GM18861 (cell line): ENCODE measurements at regions not wholly inside any gene's neighbourhood (a gene's known extent, or its start where the extent isn't known, plus 50 kb on each side); places are given as distances from the start of the nearest gene placed in this dataset.

ENCODE experiments used
- ATAC-seq: cut with Tn5 transposase; IDR thresholded peaks from one replicate; pipeline ENCODE4 v1.9.1; 2021; ENCODE audit not compliant: unreplicated experiment

DNA sequence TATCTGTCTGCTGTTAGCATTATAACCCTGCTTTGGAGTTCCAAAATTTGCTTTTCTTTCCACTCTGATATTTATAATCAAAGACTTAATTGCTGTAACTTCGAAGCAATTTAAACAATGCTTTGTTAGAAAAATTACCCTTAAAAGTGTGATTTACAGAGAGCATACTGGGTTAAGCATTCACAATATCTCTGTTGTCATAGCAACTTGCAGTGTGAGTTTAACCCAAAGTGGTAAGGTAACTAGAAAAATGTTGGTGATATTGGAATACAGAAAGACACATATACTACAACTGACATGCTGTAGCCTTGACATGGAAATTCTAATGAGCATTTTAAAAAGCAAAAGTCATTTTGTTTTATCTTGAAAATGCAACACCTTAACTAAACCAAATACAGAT lies 70.4 kb upstream of the SMLR1 start:
- ATAC-seq = no peak

DNA sequence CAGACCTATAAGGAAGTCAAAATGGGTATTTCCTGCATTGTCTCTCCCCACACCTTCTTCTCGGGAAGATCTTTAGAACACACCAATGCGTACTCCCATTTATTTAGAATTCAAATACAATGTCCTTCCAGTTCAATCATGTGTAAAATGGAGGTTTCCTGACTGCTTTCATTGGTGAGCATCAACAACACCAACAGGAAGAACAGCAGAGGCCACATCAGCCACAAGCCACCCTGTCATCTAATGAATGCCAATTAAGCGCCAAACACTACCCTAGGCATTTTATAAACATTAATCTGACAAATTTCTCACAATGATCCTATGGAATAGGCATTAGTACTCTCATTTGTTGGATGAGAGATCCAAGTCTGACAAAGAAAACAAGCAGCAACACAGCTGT lies 68.4 kb upstream of the SMLR1 start:
- ATAC-seq = no peak

- ATAC-seq = no peak
Measured at GRCh38 chr6:130760006-130760405, 67.2 kb upstream of the SMLR1 start.

GRCh38 chr6:130761286-130761685 lies 65.9 kb upstream of the SMLR1 start:
- ATAC-seq = no peak

GRCh38 chr6:130765181-130765727 lies 62.0 kb upstream of the SMLR1 start:
- ATAC-seq = no peak

DNA sequence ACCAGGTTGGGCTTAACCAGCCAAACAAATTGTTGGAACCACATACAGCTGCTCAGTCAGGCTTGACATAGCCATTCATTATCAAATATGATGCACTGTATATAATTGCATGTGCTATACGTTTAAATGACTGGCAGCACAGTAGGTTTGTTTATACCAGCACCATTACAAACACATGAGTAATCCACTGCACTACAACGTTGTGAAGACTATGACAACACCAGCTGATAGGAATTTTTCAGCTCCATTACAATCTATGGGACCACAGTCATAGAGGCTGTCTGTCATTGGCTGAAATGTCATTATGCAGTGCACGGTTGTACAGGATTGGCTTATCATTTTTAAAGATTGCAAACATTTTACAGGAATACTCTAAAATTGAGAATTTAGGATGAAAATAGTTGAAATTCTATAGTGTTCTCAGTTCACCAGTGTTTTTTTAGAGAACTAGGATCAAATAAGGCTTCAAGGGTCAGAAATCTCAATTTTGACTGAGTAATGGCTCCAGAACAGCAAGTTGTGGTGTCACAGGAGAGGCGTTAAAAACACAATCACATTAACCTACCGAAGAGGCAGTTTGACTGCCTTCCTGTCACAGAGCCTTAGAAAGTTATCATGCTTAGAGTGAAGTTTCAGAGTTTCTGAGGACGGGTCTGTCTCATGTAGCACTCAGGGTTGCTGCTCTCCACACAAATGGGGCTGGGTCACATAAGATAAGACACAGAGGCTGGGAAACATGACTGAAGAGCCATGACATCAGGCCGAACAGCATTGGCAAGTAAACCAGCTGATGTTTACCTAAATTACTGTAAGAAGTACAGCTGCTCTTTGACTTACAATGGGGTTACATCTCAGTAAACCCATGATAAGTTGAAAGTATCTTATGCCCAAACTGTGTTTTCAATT lies 60.7 kb upstream of the SMLR1 start:
- ATAC-seq = no peak

GRCh38 chr6:130769861-130770260 lies 57.3 kb upstream of the SMLR1 start:
- ATAC-seq = no peak

GRCh38 chr6:130771741-130772140 lies 55.5 kb upstream of the SMLR1 start:
- ATAC-seq = no peak

GRCh38 chr6:130773860-130774259 lies 53.3 kb upstream of the SMLR1 start:
- no peak for ATAC-seq

- ATAC-seq = no peak
Measured at GRCh38 chr6:130775411-130776012, 51.7 kb upstream of the SMLR1 start.

GRCh38 chr6:130776287-130776925 lies 50.8 kb upstream of the SMLR1 start:
- peak; percentile 94 for ATAC-seq
